Activated CD8-positive, alpha-beta memory T cell treated with anti-CD3 and anti-CD28 coated beads for 24 hours (primary cell): ENCODE measurements at regions not wholly inside any gene's neighbourhood (a gene's known extent, or its start where the extent isn't known, plus 50 kb on each side); places are given as distances from the start of the nearest gene placed in this dataset.
"Not testable (repeated sequence)": the region's sequence is repeated elsewhere in the genome, so short reads cannot be mapped to it uniquely, and the experiment has no call there.

Experiments used
- DNase-seq: peaks from one replicate; pipeline ENCODE4 v3.0.0-alpha.2; 2020

- no peak for DNase-seq
Measured at GRCh38 chr18:70961939-70962338, 673.1 kb downstream of the SOCS6 start.

DNA sequence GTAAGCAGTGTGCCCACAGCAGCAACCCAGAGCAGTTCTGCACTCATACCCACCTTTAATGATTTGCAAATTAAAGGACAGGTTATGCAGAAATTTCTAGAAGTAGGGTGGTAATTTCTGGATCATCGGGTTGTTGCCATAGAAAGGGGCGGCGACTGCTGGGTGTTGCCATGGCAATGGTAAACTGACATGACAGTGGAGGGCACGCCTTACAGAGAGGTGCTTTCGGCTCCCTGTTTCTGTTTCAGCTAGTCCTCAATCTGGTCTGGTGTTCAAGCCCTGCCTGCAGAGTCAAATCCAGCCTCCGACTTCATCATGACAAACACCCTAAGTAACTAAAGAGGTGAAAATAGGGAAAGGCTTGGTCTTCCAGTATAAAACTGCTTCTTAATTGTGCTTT, 667.7 kb downstream of the SOCS6 start:
- no peak for DNase-seq

DNA sequence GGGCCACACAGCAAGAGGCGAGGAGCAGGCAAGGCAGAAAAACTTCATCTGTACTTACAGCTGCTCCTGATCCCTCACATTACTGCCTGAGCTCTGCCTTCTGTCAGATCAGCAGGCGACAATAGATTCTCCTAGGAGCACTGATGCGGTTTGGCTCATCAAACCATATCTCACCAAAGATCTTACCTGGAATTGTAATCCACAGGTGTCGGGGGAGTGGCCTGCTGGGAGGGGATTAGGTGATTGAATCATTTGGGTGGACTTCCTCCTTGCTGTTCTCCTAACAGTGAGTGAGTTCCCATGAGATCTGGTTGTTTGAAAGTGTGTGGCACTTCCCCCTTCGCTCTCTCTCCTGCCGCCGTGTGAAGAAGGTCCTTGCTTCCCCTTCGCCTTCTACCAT, 647.3 kb downstream of the SOCS6 start:
- DNase-seq, result no peak

- no peak for DNase-seq
Measured at GRCh38 chr18:70931942-70932814, 643.3 kb downstream of the SOCS6 start.

DNA sequence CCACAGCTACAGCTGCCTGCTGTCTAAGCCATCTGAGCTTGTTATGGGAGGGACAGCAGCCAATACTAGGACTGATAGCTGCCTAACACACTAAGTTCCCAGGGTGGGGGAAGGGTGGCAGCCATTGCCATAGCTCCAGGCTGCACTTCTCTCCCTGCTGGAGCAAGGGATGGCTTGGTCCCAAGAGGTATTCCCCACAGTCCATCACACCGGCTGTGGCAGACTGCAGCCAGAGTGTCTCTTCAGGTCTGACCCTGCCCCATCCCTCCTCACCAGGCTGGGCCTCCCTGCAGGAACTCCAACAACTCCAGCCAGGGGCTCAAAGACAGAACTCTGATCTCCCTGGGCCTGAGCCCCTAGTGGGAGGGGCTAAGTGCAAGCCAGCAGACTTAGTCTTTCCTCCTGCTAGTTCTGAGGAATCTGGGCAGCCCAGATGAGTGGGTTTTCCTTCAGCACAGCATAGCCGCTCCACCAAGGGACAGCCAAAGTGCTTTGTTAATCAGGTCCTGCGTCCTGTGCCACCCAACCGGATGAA, 632.1 kb downstream of the SOCS6 start:
- no peak for DNase-seq

GRCh38 chr18:70907673-70908072, 618.8 kb downstream of the SOCS6 start:
- no peak for DNase-seq

- DNase-seq, result no peak
Measured at GRCh38 chr18:70892381-70892780, 603.5 kb downstream of the SOCS6 start.

GRCh38 chr18:70870292-70870691, 581.4 kb downstream of the SOCS6 start:
- DNase-seq, result no peak

- no peak for DNase-seq
Measured at GRCh38 chr18:70848329-70848728, 559.5 kb downstream of the SOCS6 start.

DNA sequence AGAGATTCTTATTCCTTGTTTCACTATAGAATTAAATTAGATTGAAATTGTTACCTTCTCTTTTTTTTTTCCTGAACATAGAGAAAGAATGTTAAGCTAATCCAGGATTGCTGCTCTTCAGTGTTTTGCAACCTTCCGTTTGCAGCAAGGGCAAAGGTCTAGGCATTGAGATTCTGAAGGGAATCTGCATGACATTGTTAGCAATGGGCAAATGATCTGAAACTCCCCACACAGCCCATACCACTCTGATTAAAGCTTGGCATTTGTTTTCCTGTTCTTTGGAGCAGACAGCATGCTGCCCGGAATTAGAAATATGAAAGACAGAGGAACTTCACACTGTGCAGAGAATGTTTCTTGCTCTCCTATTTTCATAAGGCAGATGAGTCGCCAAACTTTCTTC, 551.8 kb downstream of the SOCS6 start:
- DNase-seq, result no peak

GRCh38 chr18:70827632-70828031, 538.8 kb downstream of the SOCS6 start:
- DNase-seq, result no peak

DNA sequence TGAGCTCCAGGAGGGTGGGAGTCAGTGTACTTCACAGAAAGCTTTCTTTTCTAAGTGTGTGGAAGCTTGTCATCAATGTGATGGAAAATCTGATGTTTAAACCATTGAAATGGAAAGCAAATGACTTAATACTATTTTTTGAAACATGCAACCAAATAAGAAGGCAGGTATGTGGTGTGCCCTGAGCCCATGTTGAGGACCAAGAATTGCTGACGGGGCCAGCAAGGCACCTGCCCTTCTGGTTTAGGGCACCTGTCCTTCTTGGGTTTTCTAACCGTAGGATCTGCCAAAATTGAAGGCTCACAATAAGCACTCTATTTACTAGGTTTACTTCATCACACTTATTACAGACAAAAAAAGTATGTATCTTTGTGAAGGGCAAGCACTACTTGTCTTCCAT, 537.7 kb downstream of the SOCS6 start:
- DNase-seq, result no peak

- DNase-seq, result no peak
Measured at GRCh38 chr18:70822691-70823090, 533.8 kb downstream of the SOCS6 start.

- no peak for DNase-seq
Measured at GRCh38 chr18:70822117-70822516, 533.3 kb downstream of the SOCS6 start.

DNA sequence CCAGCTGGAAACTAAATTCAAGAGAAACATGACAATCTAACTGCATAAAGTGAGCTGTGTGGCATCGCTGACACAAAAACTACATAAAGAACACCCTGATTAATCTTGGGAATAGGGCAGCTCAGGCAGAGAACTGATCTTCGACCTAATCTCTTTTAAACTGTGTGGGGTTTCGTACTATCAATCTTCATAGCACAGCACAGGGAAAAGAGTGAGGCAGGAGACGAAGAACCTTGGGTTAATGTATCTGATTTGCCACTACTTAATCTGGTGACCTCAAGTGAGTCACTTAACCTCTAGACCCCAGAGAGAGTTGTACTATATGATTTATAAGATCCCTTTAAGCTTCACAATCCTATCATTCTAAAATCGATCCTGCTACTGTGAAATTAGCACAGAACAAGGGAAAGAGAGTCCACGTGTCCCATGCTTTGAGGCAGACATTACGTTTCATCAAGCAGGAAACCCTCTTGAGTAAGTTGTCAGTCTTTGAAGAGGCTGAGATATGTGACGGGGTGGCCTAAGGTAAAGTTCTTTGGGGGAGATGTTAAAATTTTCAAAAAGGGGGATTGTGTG, 519.7 kb downstream of the SOCS6 start:
- DNase-seq, result no peak

- DNase-seq, result peak; percentile 74
Measured at GRCh38 chr18:70781860-70782453, 493.1 kb downstream of the SOCS6 start.

DNA sequence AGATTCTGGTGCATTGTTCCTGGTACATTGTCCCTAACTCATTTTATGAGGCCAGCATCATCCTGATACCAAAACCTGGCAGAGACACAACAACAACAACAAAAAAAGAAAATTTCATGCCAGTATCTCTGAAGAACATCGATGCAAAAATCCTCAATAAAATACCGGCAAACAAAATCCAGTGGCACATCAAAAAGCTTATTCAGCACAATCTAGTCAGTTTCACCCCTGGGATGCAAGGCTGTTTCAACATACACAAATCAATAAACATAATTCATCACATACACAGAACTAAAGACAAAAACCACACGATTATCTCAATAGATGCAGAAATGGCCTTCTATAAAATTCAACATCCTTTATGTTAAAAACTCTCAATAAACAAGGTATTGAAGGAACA, 477.4 kb downstream of the SOCS6 start:
- DNase-seq, result not testable (repeated sequence)

- no peak for DNase-seq
Measured at GRCh38 chr18:70762812-70763211, 474.0 kb downstream of the SOCS6 start.

GRCh38 chr18:70758780-70759179, 469.9 kb downstream of the SOCS6 start:
- DNase-seq, result no peak

- DNase-seq, result no peak
Measured at GRCh38 chr18:70754486-70754885, 465.6 kb downstream of the SOCS6 start.

DNA sequence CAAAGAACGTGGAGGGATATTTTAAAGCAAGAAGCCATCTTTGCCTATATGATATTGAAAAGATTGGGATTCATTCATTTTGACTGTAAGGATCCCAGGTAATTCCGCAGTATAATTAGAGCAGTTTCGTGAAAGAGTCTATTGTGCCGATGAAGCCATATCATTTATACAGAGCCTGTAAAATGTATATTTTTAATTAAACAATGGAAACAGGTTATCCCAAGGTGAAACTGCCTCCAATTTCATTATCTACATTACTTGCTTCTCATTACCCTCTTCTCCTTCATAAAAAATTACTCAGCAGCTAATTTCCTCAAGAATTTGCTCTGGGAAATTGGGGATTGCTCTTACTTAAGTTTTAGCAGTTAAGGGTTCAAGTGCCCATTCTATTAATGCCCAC, 444.1 kb downstream of the SOCS6 start:
- no peak for DNase-seq

GRCh38 chr18:70732188-70732587, 443.3 kb downstream of the SOCS6 start:
- no peak for DNase-seq

GRCh38 chr18:70720607-70721006, 431.8 kb downstream of the SOCS6 start:
- no peak for DNase-seq

DNA sequence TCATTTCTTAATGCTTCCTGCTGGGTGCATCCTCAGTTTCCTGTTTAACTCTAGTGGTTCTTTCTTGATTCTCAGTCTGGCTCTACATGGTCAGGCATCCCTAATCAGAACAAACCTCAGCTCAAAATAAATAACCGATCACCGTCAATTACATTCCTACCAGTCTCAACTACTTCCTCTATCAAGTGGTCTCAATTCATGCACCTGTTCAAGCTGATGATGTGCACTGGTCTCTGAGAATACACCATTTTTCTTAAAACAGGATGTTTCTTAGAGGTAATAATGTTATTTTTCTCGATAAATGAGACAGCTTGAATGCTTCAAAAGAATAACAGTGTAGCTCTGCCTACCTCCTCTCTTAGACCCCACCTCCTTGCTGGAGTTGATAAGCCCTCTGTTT, 420.9 kb downstream of the SOCS6 start:
- DNase-seq, result no peak
